T-helper 1 cell treated with Interleukin-12 subunit alpha and Interleukin-12 subunit beta and Interleukin-4 antibody, amounts not matched to agents 30 μg/mL and 1 μg/mL, for 36 hours (primary cell): ENCODE measurements at regions not wholly inside any gene's neighbourhood (a gene's known extent, or its start where the extent isn't known, plus 50 kb on each side); places are given as distances from the start of the nearest gene placed in this dataset.

Source experiments
- H3K27ac Mint-ChIP-seq: one replicate; pipeline ENCODE4 v1.8.0; 2021; ENCODE audit warnings: mild to moderate bottlenecking, mixed read lengths
- H3K27me3 Mint-ChIP-seq: one replicate; pipeline ENCODE4 v1.8.0; 2021; ENCODE audit warnings: low read depth, mixed read lengths
- H3K36me3 Mint-ChIP-seq: one replicate; pipeline ENCODE4 v1.8.0; 2021; ENCODE audit warnings: low read depth, mixed read lengths
- H3K4me1 Mint-ChIP-seq: one replicate; pipeline ENCODE4 v1.8.0; 2021; ENCODE audit warnings: low read depth, mixed read lengths
- H3K4me3 Mint-ChIP-seq: one replicate; pipeline ENCODE4 v1.8.0; 2021; ENCODE audit warnings: mild to moderate bottlenecking, moderate library complexity, mixed read lengths
- H3K9me3 Mint-ChIP-seq: one replicate; pipeline ENCODE4 v1.8.0; 2021; ENCODE audit warnings: mixed read lengths

GRCh38 chr17:22454070-22454999 is 762.0 kb downstream of the KCNJ18 start:
- Mint-ChIP-seq H3K27ac (no peak overlapping the region), H3K27me3 (no peaks in the 10 kb centered on the region), H3K4me1 (no peaks in the 10 kb centered on the region), H3K36me3 (no peaks in the 10 kb centered on the region), H3K4me3 (no peak overlapping the region), H3K9me3 (peaks cover 34% of the 10 kb centered on the region)

- Mint-ChIP-seq H3K9me3 (peaks cover 36% of the 10 kb centered on the region), H3K4me3 (no peak overlapping the region), H3K27me3 (no peaks in the 10 kb centered on the region), H3K36me3 (no peaks in the 10 kb centered on the region), H3K27ac (no peak overlapping the region), H3K4me1 (no peaks in the 10 kb centered on the region)
Observed at GRCh38 chr17:22459331-22459952, 767.1 kb downstream of the KCNJ18 start.

- H3K4me3 Mint-ChIP-seq, result no peak overlapping the region
Observed at GRCh38 chr17:22459953-22460350, 767.6 kb downstream of the KCNJ18 start.

GRCh38 chr17:22460461-22461063 is 768.2 kb downstream of the KCNJ18 start:
- no peaks in the 10 kb centered on the region for H3K27me3 Mint-ChIP-seq
- no peaks in the 10 kb centered on the region for H3K36me3 Mint-ChIP-seq
- peaks cover 34% of the 10 kb centered on the region for H3K9me3 Mint-ChIP-seq
- no peak overlapping the region for H3K4me3 Mint-ChIP-seq
- no peaks in the 10 kb centered on the region for H3K4me1 Mint-ChIP-seq
- H3K27ac Mint-ChIP-seq, result no peak overlapping the region

More at GRCh38 chr17:22459953-22460350, 767.6 kb downstream of the KCNJ18 start:
- Mint-ChIP-seq H3K9me3 (peaks cover 36% of the 10 kb centered on the region), H3K36me3 (no peaks in the 10 kb centered on the region), H3K4me1 (no peaks in the 10 kb centered on the region), H3K27ac (no peak overlapping the region), H3K27me3 (no peaks in the 10 kb centered on the region)

- H3K4me3 Mint-ChIP-seq, result no peak overlapping the region
- H3K36me3 Mint-ChIP-seq, result no peaks in the 10 kb centered on the region
- H3K4me1 Mint-ChIP-seq, result no peaks in the 10 kb centered on the region
- no peak overlapping the region for H3K27ac Mint-ChIP-seq
- peaks cover 38% of the 10 kb centered on the region for H3K9me3 Mint-ChIP-seq
- no peaks in the 10 kb centered on the region for H3K27me3 Mint-ChIP-seq
Observed at GRCh38 chr17:22461460-22462145, 769.3 kb downstream of the KCNJ18 start.

- Mint-ChIP-seq H3K27me3 (no peaks in the 10 kb centered on the region), H3K27ac (no peak overlapping the region)
Observed at GRCh38 chr17:22462461-22462860, 770.1 kb downstream of the KCNJ18 start.

GRCh38 chr17:22463110-22463850 is 771.0 kb downstream of the KCNJ18 start:
- no peaks in the 10 kb centered on the region for H3K36me3 Mint-ChIP-seq
- no peak overlapping the region for H3K27ac Mint-ChIP-seq
- no peaks in the 10 kb centered on the region for H3K4me1 Mint-ChIP-seq
- H3K9me3 Mint-ChIP-seq, result peaks cover 41% of the 10 kb centered on the region
- no peak overlapping the region for H3K4me3 Mint-ChIP-seq
- H3K27me3 Mint-ChIP-seq, result no peaks in the 10 kb centered on the region

More at GRCh38 chr17:22462461-22462860, 770.1 kb downstream of the KCNJ18 start:
- Mint-ChIP-seq H3K36me3 (no peaks in the 10 kb centered on the region), H3K9me3 (peaks cover 36% of the 10 kb centered on the region), H3K4me3 (no peak overlapping the region), H3K4me1 (no peaks in the 10 kb centered on the region)

GRCh38 chr17:22464041-22464440 is 771.7 kb downstream of the KCNJ18 start:
- H3K27me3 Mint-ChIP-seq, result no peaks in the 10 kb centered on the region
- H3K36me3 Mint-ChIP-seq, result no peaks in the 10 kb centered on the region
- H3K9me3 Mint-ChIP-seq, result peaks cover 49% of the 10 kb centered on the region
- H3K27ac Mint-ChIP-seq, result no peak overlapping the region
- H3K4me1 Mint-ChIP-seq, result no peaks in the 10 kb centered on the region
- H3K4me3 Mint-ChIP-seq, result no peak overlapping the region

- Mint-ChIP-seq H3K36me3 (peaks cover 1% of the 10 kb centered on the region), H3K27me3 (no peaks in the 10 kb centered on the region), H3K4me3 (no peak overlapping the region), H3K9me3 (peaks cover 51% of the 10 kb centered on the region), H3K4me1 (no peaks in the 10 kb centered on the region), H3K27ac (no peak overlapping the region)
Observed at GRCh38 chr17:22467720-22468119, 775.4 kb downstream of the KCNJ18 start.

GRCh38 chr17:22469101-22469880 is 777.0 kb downstream of the KCNJ18 start:
- Mint-ChIP-seq H3K9me3 (peaks cover 45% of the 10 kb centered on the region), H3K4me1 (no peaks in the 10 kb centered on the region), H3K36me3 (peaks cover 1% of the 10 kb centered on the region), H3K4me3 (no peak overlapping the region), H3K27me3 (no peaks in the 10 kb centered on the region), H3K27ac (no peak overlapping the region)

GRCh38 chr17:22469941-22470340 is 777.6 kb downstream of the KCNJ18 start:
- Mint-ChIP-seq H3K4me1 (no peaks in the 10 kb centered on the region), H3K4me3 (no peak overlapping the region), H3K9me3 (peaks cover 42% of the 10 kb centered on the region), H3K27ac (no peak overlapping the region), H3K36me3 (peaks cover 1% of the 10 kb centered on the region), H3K27me3 (no peaks in the 10 kb centered on the region)

- H3K27me3 Mint-ChIP-seq, result no peaks in the 10 kb centered on the region
- no peak overlapping the region for H3K27ac Mint-ChIP-seq
- H3K4me1 Mint-ChIP-seq, result no peaks in the 10 kb centered on the region
- H3K4me3 Mint-ChIP-seq, result no peak overlapping the region
- peaks cover 40% of the 10 kb centered on the region for H3K9me3 Mint-ChIP-seq
- H3K36me3 Mint-ChIP-seq, result peaks cover 1% of the 10 kb centered on the region
Observed at GRCh38 chr17:22470411-22471175, 778.3 kb downstream of the KCNJ18 start.

GRCh38 chr17:22484826-22485225 is 792.5 kb downstream of the KCNJ18 start:
- Mint-ChIP-seq H3K27me3 (no peaks in the 10 kb centered on the region), H3K27ac (no peak overlapping the region), H3K4me1 (no peaks in the 10 kb centered on the region), H3K4me3 (no peak overlapping the region), H3K36me3 (no peaks in the 10 kb centered on the region), H3K9me3 (peaks cover 43% of the 10 kb centered on the region)
